Psoas muscle (tissue), 7 donors: ENCODE measurements at regions not wholly inside any gene's neighbourhood (a gene's known extent, or its start where the extent isn't known, plus 50 kb on each side); places are given as distances from the start of the nearest gene placed in this dataset.
"Not testable (repeated sequence)": the region's sequence is repeated elsewhere in the genome, so short reads cannot be mapped to it uniquely, and the experiment has no call there.

Source experiments
- ATAC-seq, 4 donors: fragments of 200-7000 bp; cut with Tn5 transposase; one replicate each; pipeline ENCODE4 v1.9.1; 2020; ENCODE audit warnings: moderate library complexity in 3 of 4, mild to moderate bottlenecking in 2 of 4
- DNase-seq, 2 donors: peaks; one replicate each; pipeline ENCODE4 v3.0.0-alpha.2; 2020
- H3K27ac ChIP-seq: fragments of 200-600 bp; one replicate; pipeline ENCODE4 v1.8.0; 2022
- H3K27me3 ChIP-seq, 3 donors: fragments of 200-600 bp in 1 of 3; one replicate each; pipeline versions ENCODE4 v1.6.1 to v1.8.0; 2013 to 2022; ENCODE audit warnings: low read length in 2 of 3, mild to moderate bottlenecking in 2 of 3, moderate library complexity in 1 of 3; ENCODE audit not compliant: insufficient read depth in 3 of 3
- H3K36me3 ChIP-seq, 2 donors: fragments of 200-600 bp in 1 of 2; one replicate each; pipeline versions ENCODE4 v1.6.1 to v1.8.0; 2013 to 2022; ENCODE audit warnings: low read depth in 1 of 2, mild to moderate bottlenecking in 1 of 2, moderate library complexity in 1 of 2; ENCODE audit not compliant: insufficient read depth in 1 of 2
- H3K4me1 ChIP-seq: fragments of 200-600 bp; one replicate; pipeline ENCODE4 v1.8.0; 2022
- H3K4me3 ChIP-seq: fragments of 200-600 bp; one replicate; pipeline ENCODE4 v1.8.0; 2022; ENCODE audit warnings: mild to moderate bottlenecking
- H3K9me3 ChIP-seq: fragments of 200-600 bp; one replicate; pipeline ENCODE4 v1.8.0; 2022
- CTCF ChIP-seq: fragments of 200-600 bp; IDR thresholded peaks from one replicate; pipeline ENCODE4 v1.8.0; 2022; ENCODE audit warnings: antibody characterized with exemption
- WGBS, 3 donors: extraction: QIAGEN DNeasy Blood & Tissue Kit; methylation state at CpG; one replicate each; pipeline versions ENCODE4 v1.1.6 to v1.1.7; 2013; 5-methylcytosine and 5-hydroxymethylcytosine counted together
- intact Hi-C, 2 donors: fragments of 100-400 bp; cut with DNase I; formaldehyde crosslinking; loops; one replicate each; pipeline versions ENCODE4 v1.11.0 to v1.14.2; 2022
- donor health status: healthy with polysubstance abuse.
- donor health status: DM: no; HTN: no; CAD: no; lungs with moderate emphysema.
- donor health status: Bipolar disorder and iron deficiency.
- donor health status: healthy.
- donor health status: DM: yes; HTN: yes; CAD: no.
- donor health status: DM: no; HTN: no; CAD: no.
- donor health status: DM: yes; HTN: yes; CAD: no.

DNA sequence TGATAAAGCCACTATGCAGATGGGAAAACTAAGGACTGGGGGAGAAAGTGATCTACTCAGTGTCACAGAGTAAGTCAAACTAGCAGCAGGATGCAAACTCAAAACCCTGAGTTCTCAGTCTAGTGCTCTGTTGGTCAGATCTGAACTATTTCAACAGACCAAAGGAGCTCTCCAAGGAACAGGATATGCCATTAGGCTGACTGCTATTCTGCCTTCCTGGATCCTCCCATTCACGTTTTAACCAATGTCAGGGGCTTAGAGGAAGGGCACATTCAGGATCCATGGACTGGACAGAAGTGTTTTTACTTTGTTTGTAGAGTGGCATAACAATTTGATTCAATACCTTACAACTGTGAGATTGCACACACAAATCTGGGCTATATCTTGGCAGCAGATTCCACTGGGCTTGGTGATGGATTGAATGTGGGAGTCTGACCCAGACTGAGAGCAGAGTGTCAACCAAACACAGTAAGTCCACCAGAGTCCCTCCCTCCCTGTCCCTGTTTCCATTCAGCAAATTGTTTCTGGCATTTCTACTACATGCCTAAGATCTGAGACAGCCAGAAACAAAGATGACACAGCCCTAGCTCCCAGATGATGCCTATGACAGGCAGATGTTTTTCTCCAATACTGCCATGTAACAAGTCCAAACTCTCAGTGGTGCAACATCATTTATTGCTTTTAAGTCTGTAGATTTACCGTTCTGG lies 337.8 kb upstream of the CDH5 start:
- Histone ChIP-seq H3K36me3 (no peaks in the 10 kb centered on the region), H3K27me3 (peaks cover 0 to 3% (median 0%) of the 10 kb centered on the region in 3 donors), H3K9me3 (no peaks in the 10 kb centered on the region), H3K4me1 (no peaks in the 10 kb centered on the region), H3K4me3 (no peak overlapping the region), H3K27ac (peak overlapping the region; percentile 36)
- ATAC-seq = peak; percentile 43 to 81 (median 69)
- intact Hi-C loops = no loop called here
- DNase-seq = no peak
- no peak for TF ChIP-seq CTCF
- 34 to 41% (median 34%) methylated on average over 2 of the region's 2 CpGs for WGBS, 3 donors

DNA sequence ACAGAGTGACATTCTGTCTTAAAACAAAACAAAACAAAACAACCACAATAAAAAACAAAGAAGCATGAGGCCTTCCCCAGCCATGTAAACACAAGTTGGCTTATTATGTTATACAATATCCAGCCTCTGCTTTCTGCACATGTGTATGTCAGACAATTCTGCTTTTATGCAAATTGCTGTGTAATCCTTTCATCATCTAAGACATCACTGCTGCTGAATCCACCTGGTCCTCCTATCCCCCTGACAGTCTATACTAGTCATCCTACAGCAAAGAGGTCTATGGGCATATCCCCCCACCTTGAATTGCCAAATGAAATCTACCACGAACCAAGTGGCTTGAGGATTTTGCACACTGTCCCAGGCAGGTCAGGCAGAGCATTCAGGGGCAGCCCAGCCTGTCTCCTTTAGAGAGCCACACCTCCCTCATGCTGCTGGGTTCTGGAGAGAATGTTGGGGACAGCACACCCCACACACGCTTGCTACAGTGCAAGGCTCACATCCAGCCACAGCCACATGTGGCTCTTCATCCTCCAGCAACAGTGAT lies 339.6 kb upstream of the CDH5 start:
- WGBS, 3 donors = 67 to 91% (median 74%) methylated on average over 2 of the region's 2 CpGs
- H3K27ac ChIP-seq = no peak overlapping the region
- intact Hi-C loops = no loop called here
- no peak for DNase-seq
- H3K9me3 ChIP-seq = no peaks in the 10 kb centered on the region
- H3K27me3 ChIP-seq = peaks cover 0 to 3% (median 0%) of the 10 kb centered on the region in 3 donors
- no peaks in the 10 kb centered on the region for H3K36me3 ChIP-seq
- ATAC-seq = no peak
- H3K4me3 ChIP-seq = no peak overlapping the region
- H3K4me1 ChIP-seq = no peaks in the 10 kb centered on the region
- no peak for TF ChIP-seq CTCF

- peak; percentile 16 for TF ChIP-seq CTCF
- intact Hi-C loops = no loop called here
- Histone ChIP-seq H3K4me3 (no peak overlapping the region), H3K27ac (no peak overlapping the region), H3K9me3 (no peaks in the 10 kb centered on the region), H3K27me3 (peaks cover 0 to 3% (median 0%) of the 10 kb centered on the region in 3 donors), H3K36me3 (no peaks in the 10 kb centered on the region), H3K4me1 (no peaks in the 10 kb centered on the region)
- WGBS, 3 donors = 52 to 60% (median 54%) methylated on average over 5 of the region's 5 CpGs
- DNase-seq = no peak
- ATAC-seq = peak in 2 of 4 donors; percentile 59 to 64
These were observed 340.3 kb upstream of the CDH5 start for GRCh38 chr16:66026211-66026610.

DNA sequence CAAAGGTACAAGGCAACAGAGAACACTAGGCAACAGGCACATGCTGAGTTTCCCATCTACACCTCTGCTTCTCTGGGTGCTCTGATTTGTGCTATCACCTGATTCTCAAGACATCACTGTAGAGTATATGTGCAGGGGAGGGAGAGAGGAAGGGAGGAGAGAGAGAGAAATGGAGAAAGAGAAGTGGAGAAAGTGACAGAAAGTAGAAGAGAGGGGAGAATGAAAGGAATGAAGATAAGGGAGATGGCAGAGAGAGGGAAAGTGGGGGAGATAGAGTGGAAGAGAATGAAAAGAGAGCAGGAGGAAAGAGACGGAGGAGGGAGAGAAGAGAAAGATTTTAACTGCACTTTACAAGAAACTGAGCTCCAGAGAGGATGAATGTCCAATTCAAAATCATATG lies 340.7 kb upstream of the CDH5 start:
- H3K36me3 ChIP-seq = no peaks in the 10 kb centered on the region
- 0% methylated on average over 1 of the region's 1 CpG for WGBS, 3 donors
- H3K4me1 ChIP-seq = no peaks in the 10 kb centered on the region
- DNase-seq (no peak), ATAC-seq (no peak)
- no peak overlapping the region for H3K4me3 ChIP-seq
- no peak overlapping the region for H3K27ac ChIP-seq
- no peaks in the 10 kb centered on the region for H3K9me3 ChIP-seq
- intact Hi-C loops = no loop called here
- TF ChIP-seq CTCF = no peak
- H3K27me3 ChIP-seq = peaks cover 0 to 3% (median 0%) of the 10 kb centered on the region in 3 donors

- 90 to 92% (median 92%) methylated on average over 2 of the region's 2 CpGs for WGBS, 3 donors
- intact Hi-C loops, ATAC-seq: not testable (repeated sequence)
These were observed 341.9 kb upstream of the CDH5 start for GRCh38 chr16:66024567-66024966.

More at GRCh38 chr16:66024567-66024966, 341.9 kb upstream of the CDH5 start:
- not testable (repeated sequence) for H3K9me3 ChIP-seq, H3K4me1 ChIP-seq, H3K27me3 ChIP-seq, H3K27ac ChIP-seq, DNase-seq, H3K4me3 ChIP-seq, H3K36me3 ChIP-seq
